H9 (cell line): ENCODE measurements at regions not wholly inside any gene's neighbourhood (a gene's known extent, or its start where the extent isn't known, plus 50 kb on each side); places are given as distances from the start of the nearest gene placed in this dataset.

Source experiments
- DNase-seq: peaks from one replicate; pipeline ENCODE4 v3.0.0-alpha.2; 2017
- H2AFZ ChIP-seq: one replicate; pipeline ENCODE4 v1.6.1; 2013; ENCODE audit warnings: mild to moderate bottlenecking, low read length, control low read depth, moderate library complexity
- H2AK5ac ChIP-seq: 2 replicates; pipeline ENCODE4 v1.6.1; 2013; ENCODE audit warnings: low read length, control low read depth, mixed read lengths; ENCODE audit not compliant: insufficient read length
- H2BK120ac ChIP-seq: one replicate; pipeline ENCODE4 v1.6.1; 2013; ENCODE audit warnings: low read depth, mild to moderate bottlenecking, low read length, control low read depth, inconsistent platforms; ENCODE audit not compliant: poor library complexity, severe bottlenecking
- H2BK12ac ChIP-seq: 2 replicates; pipeline ENCODE4 v1.6.1; 2013; ENCODE audit warnings: low read length, control low read depth, mixed read lengths, low read depth; ENCODE audit not compliant: insufficient read length
- H2BK15ac ChIP-seq: 2 replicates; pipeline ENCODE4 v1.6.1; 2013; ENCODE audit warnings: low read depth, low read length, control low read depth
- H2BK20ac ChIP-seq: one replicate; pipeline ENCODE4 v1.6.1; 2013; ENCODE audit warnings: low read depth, mild to moderate bottlenecking, low read length, control low read depth, inconsistent platforms; ENCODE audit not compliant: poor library complexity, severe bottlenecking
- H2BK5ac ChIP-seq: 2 replicates; pipeline ENCODE4 v1.6.1; 2013; ENCODE audit warnings: low read length, control low read depth, mixed read lengths; ENCODE audit not compliant: insufficient read length
- H3K14ac ChIP-seq: 2 replicates; pipeline ENCODE4 v1.6.1; 2013; ENCODE audit warnings: low read length, control low read depth; ENCODE audit not compliant: insufficient read depth
- H3K18ac ChIP-seq: 2 replicates; pipeline ENCODE4 v1.6.1; 2013; ENCODE audit warnings: low read depth, mild to moderate bottlenecking, mixed read lengths, low read length, control low read depth; ENCODE audit not compliant: insufficient read length
- H3K23ac ChIP-seq: 2 replicates; pipeline ENCODE4 v1.6.1; 2013; ENCODE audit warnings: low read length, control low read depth, mixed read lengths, low read depth; ENCODE audit not compliant: insufficient read length
- H3K23me2 ChIP-seq: 2 replicates; pipeline ENCODE4 v1.6.1; 2013; ENCODE audit warnings: low read depth, mild to moderate bottlenecking, mixed read lengths, low read length, control low read depth; ENCODE audit not compliant: insufficient read length, poor library complexity, severe bottlenecking
- H3K27ac ChIP-seq: 2 replicates; pipeline ENCODE4 v1.5.1; 2013; ENCODE audit warnings: low read length, control low read depth, mixed read lengths, low read depth; ENCODE audit not compliant: insufficient read length
- H3K27me3 ChIP-seq: 2 replicates; pipeline ENCODE4 v1.6.1; 2013; ENCODE audit warnings: low read length, control low read depth, inconsistent platforms; ENCODE audit not compliant: insufficient read depth
- H3K4ac ChIP-seq: 2 replicates; pipeline ENCODE4 v1.6.1; 2013; ENCODE audit warnings: low read depth, mild to moderate bottlenecking, control low read depth, inconsistent platforms, low read length, moderate library complexity
- H3K4me1 ChIP-seq: 2 replicates; pipeline ENCODE4 v1.6.1; 2013; ENCODE audit warnings: low read length, control low read depth, inconsistent platforms; ENCODE audit not compliant: insufficient read depth
- H3K4me2 ChIP-seq: 2 replicates; pipeline ENCODE4 v1.6.1; 2013; ENCODE audit warnings: low read length, control low read depth, mixed read lengths; ENCODE audit not compliant: insufficient read length, insufficient read depth
- H3K56ac ChIP-seq: 2 replicates; pipeline ENCODE4 v1.6.1; 2013; ENCODE audit warnings: low read depth, mild to moderate bottlenecking, mixed read lengths, low read length, control low read depth; ENCODE audit not compliant: insufficient read length
- H3K79me1 ChIP-seq: 2 replicates; pipeline ENCODE4 v1.6.1; 2013; ENCODE audit warnings: low read depth, mild to moderate bottlenecking, moderate library complexity, low read length, control low read depth, inconsistent platforms; ENCODE audit not compliant: insufficient read depth, poor library complexity, severe bottlenecking
- H3K79me2 ChIP-seq: 2 replicates; pipeline ENCODE4 v1.6.1; 2013; ENCODE audit warnings: low read length, control low read depth, inconsistent platforms; ENCODE audit not compliant: insufficient read depth
- H3K9ac ChIP-seq: 2 replicates; pipeline ENCODE4 v1.6.1; 2013; ENCODE audit warnings: low read length, control low read depth, mixed read lengths; ENCODE audit not compliant: insufficient read length; ENCODE audit errors: extremely low read depth
- H3K9me3 ChIP-seq: one replicate; pipeline ENCODE4 v1.6.1; 2013; ENCODE audit warnings: low read depth, low read length, inconsistent platforms; ENCODE audit not compliant: control insufficient read depth
- H3T11ph ChIP-seq: one replicate; pipeline ENCODE4 v1.6.1; 2013; ENCODE audit warnings: mild to moderate bottlenecking, low read length, control low read depth, inconsistent platforms
- H4K20me1 ChIP-seq: one replicate; pipeline ENCODE4 v1.6.1; 2013; ENCODE audit not compliant: control insufficient read depth, insufficient read length, insufficient read depth
- H4K5ac ChIP-seq: 2 replicates; pipeline ENCODE4 v1.6.1; 2013; ENCODE audit warnings: low read depth, mild to moderate bottlenecking, mixed read lengths, low read length, control low read depth; ENCODE audit not compliant: insufficient read length
- H4K8ac ChIP-seq: replicated peaks from 2 replicates; pipeline ENCODE4 v1.6.1; 2013; ENCODE audit warnings: low read length, control low read depth, mixed read lengths, low read depth; ENCODE audit not compliant: insufficient read length
- H4K91ac ChIP-seq: 2 replicates; pipeline ENCODE4 v1.6.1; 2013; ENCODE audit warnings: low read depth, mild to moderate bottlenecking, moderate library complexity, mixed read lengths, low read length, control low read depth; ENCODE audit not compliant: insufficient read length
- H3K27ac Mint-ChIP-seq, 3 experiments: 2 replicates in 2 of 3; 3 replicates in 1 of 3; pipeline ENCODE4 v1.8.0; 2020 to 2021; ENCODE audit warnings: mixed read lengths in 3 of 3, mild to moderate bottlenecking in 1 of 3, moderate library complexity in 1 of 3
- H3K27me3 Mint-ChIP-seq: 2 replicates; pipeline ENCODE4 v1.8.0; 2021; ENCODE audit warnings: low read depth, mild to moderate bottlenecking, moderate library complexity, mixed read lengths
- H3K36me3 Mint-ChIP-seq, 3 experiments: 2 replicates in 2 of 3; 3 replicates in 1 of 3; pipeline ENCODE4 v1.8.0; 2020 to 2021; ENCODE audit warnings: low read depth in 3 of 3, mixed read lengths in 3 of 3; ENCODE audit not compliant: insufficient read depth in 1 of 3
- H3K4me1 Mint-ChIP-seq, 2 experiments: 2 replicates each; pipeline ENCODE4 v1.8.0; 2020; ENCODE audit warnings: mixed read lengths in 2 of 2
- H3K4me3 Mint-ChIP-seq, 2 experiments: 2 replicates in 1 of 2; 3 replicates in 1 of 2; pipeline ENCODE4 v1.8.0; 2020 to 2021; ENCODE audit warnings: mild to moderate bottlenecking in 2 of 2, mixed read lengths in 2 of 2, moderate library complexity in 1 of 2
- H3K9me3 Mint-ChIP-seq, 2 experiments: 2 replicates in 1 of 2; 3 replicates in 1 of 2; pipeline ENCODE4 v1.8.0; 2020; ENCODE audit warnings: mild to moderate bottlenecking in 2 of 2, mixed read lengths in 2 of 2, moderate library complexity in 1 of 2
- CTCF ChIP-seq: fragments of 200-600 bp; sonication (generic); conservative IDR thresholded peaks from 3 replicates; pipeline ENCODE4 v1.8.0; 2021; ENCODE audit warnings: antibody characterized with exemption, mild to moderate bottlenecking
- WGBS: extraction: QIAGEN DNeasy Blood & Tissue Kit; methylation state at CpG from one replicate; pipeline ENCODE4 v1.1.7; 2013; ENCODE audit warnings: missing lambda C conversion rate, low lambda C conversion rate, mixed read lengths; ENCODE audit not compliant: insufficient read length; ENCODE audit errors: extremely low coverage; 5-methylcytosine and 5-hydroxymethylcytosine counted together

GRCh38 chr2:14751581-14751980, 119.1 kb downstream of the LRATD1 start:
- no peaks in the 10 kb centered on the region for H3K79me2 ChIP-seq
- no CpG with 5 or more reads among the region's 5 CpGs for WGBS
- H3K56ac ChIP-seq: no peak overlapping the region
- H3K4ac ChIP-seq: no peak overlapping the region
- no peak overlapping the region for H3K18ac ChIP-seq
- H2BK20ac ChIP-seq: no peak overlapping the region
- no peak overlapping the region for H4K91ac ChIP-seq
- H3K23me2 ChIP-seq: no peaks in the 10 kb centered on the region
- H3K27ac Mint-ChIP-seq: peak overlapping the region in 1 of 3 experiments; percentile 36; a peak in 1 of 7 replicates
- H3K9me3 ChIP-seq: peaks cover 5% of the 10 kb centered on the region
- H3K36me3 Mint-ChIP-seq: no peaks in the 10 kb centered on the region
- DNase-seq: no peak
- H3K27ac ChIP-seq: no peak overlapping the region
- H3K79me1 ChIP-seq: no peaks in the 10 kb centered on the region
- no peak overlapping the region for H2AFZ ChIP-seq
- no peak overlapping the region for H3K4me3 Mint-ChIP-seq
- H2BK15ac ChIP-seq: no peak overlapping the region
- H4K8ac ChIP-seq: no peak overlapping the region
- H4K5ac ChIP-seq: no peak overlapping the region
- H2AK5ac ChIP-seq: no peak overlapping the region
- no peaks in the 10 kb centered on the region; a peak in 1 of 5 replicates for H3K9me3 Mint-ChIP-seq
- no peaks in the 10 kb centered on the region for H3K27me3 ChIP-seq
- H3K23ac ChIP-seq: no peak overlapping the region
- H3K9ac ChIP-seq: no peak overlapping the region
- no peaks in the 10 kb centered on the region for H3K4me1 ChIP-seq
- H3T11ph ChIP-seq: no peak overlapping the region
- H4K20me1 ChIP-seq: no peaks in the 10 kb centered on the region
- no peaks in the 10 kb centered on the region for H3K4me1 Mint-ChIP-seq
- H2BK120ac ChIP-seq: no peak overlapping the region
- H2BK5ac ChIP-seq: no peak overlapping the region
- H2BK12ac ChIP-seq: no peak overlapping the region
- no peak overlapping the region for H3K14ac ChIP-seq
- H3K4me2 ChIP-seq: no peak overlapping the region
- no peaks in the 10 kb centered on the region for H3K27me3 Mint-ChIP-seq
- TF ChIP-seq CTCF: no peak
